IMR-90 (cell line): ENCODE measurements at regions not wholly inside any gene's neighbourhood (a gene's known extent, or its start where the extent isn't known, plus 50 kb on each side); places are given as distances from the start of the nearest gene placed in this dataset.

Source experiments
- ATAC-seq: fragments of 200-7000 bp; cut with Tn5 transposase; 2 replicates; pipeline ENCODE4 v1.9.1; 2020; ENCODE audit warnings: low read depth, mild to moderate bottlenecking, moderate library complexity
- BruUV-seq: library from RNA; stranded (reverse); fragments of 400-500 nt; replicated peaks from 2 replicates; lab custom pipeline; 2021; lab: Mats Ljungman, UMichigan
- CTCF ChIA-PET: fragments of 300-600 bp; formaldehyde crosslinking; extraction: SDS; loops from one replicate; lab custom pipeline; 2021; ENCODE audit warnings: antibody characterized with exemption; lab: Yijun Ruan, JAX
- POLR2A ChIA-PET: fragments of 300-600 bp; sonication (Branson Sonifier 250); formaldehyde crosslinking; loops from one replicate; lab custom pipeline; 2022; ENCODE audit warnings: antibody characterized with exemption; ENCODE audit not compliant: unreplicated experiment; lab: Charles Lee
- DNase-seq: peaks from one replicate; pipeline ENCODE4 v3.0.0; 2013
- H2AFZ ChIP-seq: replicated peaks from 2 replicates; pipeline ENCODE3; 2013; ENCODE audit warnings: low read length, mild to moderate bottlenecking; ENCODE audit not compliant: poor library complexity
- H2AK5ac ChIP-seq: 2 replicates; pipeline ENCODE4 v1.6.1; 2013; ENCODE audit warnings: low read depth, low read length, inconsistent platforms
- H2AK9ac ChIP-seq: replicated peaks from 2 replicates; pipeline ENCODE3; 2013; ENCODE audit warnings: mild to moderate bottlenecking, low read depth, low read length, moderate library complexity; ENCODE audit not compliant: poor library complexity
- H2BK120ac ChIP-seq: 2 replicates; pipeline ENCODE4 v1.6.1; 2013; ENCODE audit warnings: low read depth, low read length, inconsistent platforms
- H2BK15ac ChIP-seq: 3 replicates; pipeline ENCODE4 v1.6.1; 2013; ENCODE audit warnings: low read depth, low read length, inconsistent platforms
- H2BK20ac ChIP-seq: 2 replicates; pipeline ENCODE4 v1.6.1; 2013; ENCODE audit warnings: low read depth, mild to moderate bottlenecking, inconsistent platforms, low read length, moderate library complexity
- H2BK5ac ChIP-seq: 2 replicates; pipeline ENCODE4 v1.6.1; 2013; ENCODE audit warnings: mild to moderate bottlenecking, low read depth, low read length, inconsistent platforms; ENCODE audit not compliant: poor library complexity, severe bottlenecking
- H3K14ac ChIP-seq: replicated peaks from 2 replicates; pipeline ENCODE4 v1.6.1; 2013; ENCODE audit warnings: low read depth, low read length, inconsistent platforms
- H3K18ac ChIP-seq: 2 replicates; pipeline ENCODE4 v1.6.1; 2013; ENCODE audit warnings: low read depth, low read length, control low read depth
- H3K23ac ChIP-seq: 2 replicates; pipeline ENCODE4 v1.6.1; 2013; ENCODE audit warnings: low read depth, low read length, inconsistent platforms
- H3K27ac ChIP-seq: 2 replicates; pipeline ENCODE4 v1.5.1; 2013; ENCODE audit warnings: mild to moderate bottlenecking, control low read depth, low read length; ENCODE audit not compliant: insufficient read depth
- H3K27me3 ChIP-seq: 2 replicates; pipeline ENCODE4 v1.6.1; 2013; ENCODE audit warnings: low read length; ENCODE audit not compliant: control insufficient read depth, insufficient read depth
- H3K36me3 ChIP-seq: 2 replicates; pipeline ENCODE4 v1.6.1; 2013; ENCODE audit warnings: low read length, mixed read lengths; ENCODE audit not compliant: control insufficient read depth, insufficient read depth
- H3K4ac ChIP-seq: 2 replicates; pipeline ENCODE4 v1.6.1; 2013; ENCODE audit warnings: low read depth, low read length, inconsistent platforms
- H3K4me1 ChIP-seq: 2 replicates; pipeline ENCODE4 v1.6.1; 2013; ENCODE audit warnings: low read length, mixed read lengths; ENCODE audit not compliant: control insufficient read depth, insufficient read depth
- H3K4me2 ChIP-seq: 2 replicates; pipeline ENCODE4 v1.6.1; 2013; ENCODE audit warnings: low read depth, mild to moderate bottlenecking, control low read depth, low read length, moderate library complexity
- H3K4me3 ChIP-seq: 2 replicates; pipeline ENCODE4 v1.5.1; 2013; ENCODE audit warnings: low read depth, mild to moderate bottlenecking, control low read depth, low read length, moderate library complexity; ENCODE audit not compliant: insufficient read depth
- H3K56ac ChIP-seq: 2 replicates; pipeline ENCODE4 v1.6.1; 2013; ENCODE audit warnings: low read length, inconsistent platforms; ENCODE audit not compliant: insufficient read depth; ENCODE audit errors: extremely low read depth
- H3K79me1 ChIP-seq, 2 experiments: 2 replicates each; pipeline ENCODE4 v1.6.1; 2013; ENCODE audit warnings: low read length in 2 of 2, inconsistent platforms in 1 of 2, low read depth in 1 of 2
- H3K9ac ChIP-seq: 2 replicates; pipeline ENCODE4 v1.6.1; 2013; ENCODE audit warnings: low read depth, low read length, control low read depth
- H3K9me1 ChIP-seq: 2 replicates; pipeline ENCODE4 v1.6.1; 2013; ENCODE audit warnings: low read length, inconsistent platforms; ENCODE audit not compliant: insufficient read depth
- H3K9me3 ChIP-seq: 2 replicates; pipeline ENCODE4 v1.6.1; 2013; ENCODE audit warnings: low read length; ENCODE audit not compliant: control insufficient read depth, insufficient read depth
- H4K20me1 ChIP-seq: 2 replicates; pipeline ENCODE4 v1.6.1; 2013; ENCODE audit warnings: low read length, inconsistent platforms; ENCODE audit not compliant: insufficient read depth
- H4K5ac ChIP-seq: 2 replicates; pipeline ENCODE4 v1.6.1; 2013; ENCODE audit warnings: mild to moderate bottlenecking, low read depth, low read length, control low read depth
- H4K8ac ChIP-seq, 2 experiments: 2 replicates each; pipeline ENCODE4 v1.6.1; 2013; ENCODE audit warnings: low read depth in 2 of 2, low read length in 2 of 2, control low read depth in 1 of 2, inconsistent platforms in 1 of 2
- H4K91ac ChIP-seq: 2 replicates; pipeline ENCODE4 v1.6.1; 2013; ENCODE audit warnings: low read depth, low read length, inconsistent platforms; ENCODE audit not compliant: insufficient read depth
- BHLHE40 ChIP-seq: fragments of 150-350 bp; IDR thresholded peaks from 2 replicates; pipeline ENCODE4 v1.6.1; 2016; ENCODE audit warnings: mild to moderate bottlenecking, low read depth, low read length
- CEBPB ChIP-seq: IDR thresholded peaks from 2 replicates; pipeline ENCODE4 v1.6.1; 2012; ENCODE audit warnings: low read depth, low read length, improper control_type of control experiment
- CHD1 ChIP-seq: IDR thresholded peaks from 2 replicates; pipeline ENCODE4 v1.6.1; 2012; ENCODE audit warnings: low read depth, low read length, improper control_type of control experiment
- FOS ChIP-seq: fragments of 150-350 bp; IDR thresholded peaks from 2 replicates; pipeline ENCODE4 v1.6.1; 2016; ENCODE audit warnings: low read depth, low read length
- MAFK ChIP-seq: IDR thresholded peaks from 2 replicates; pipeline ENCODE4 v1.6.1; 2012; ENCODE audit warnings: low read depth, low read length, improper control_type of control experiment
- MAZ ChIP-seq: IDR thresholded peaks from 2 replicates; pipeline ENCODE4 v1.6.1; 2012; ENCODE audit warnings: low read depth, mild to moderate bottlenecking, low read length, improper control_type of control experiment, moderate library complexity, borderline replicate concordance
- MXI1 ChIP-seq: IDR thresholded peaks from 2 replicates; pipeline ENCODE4 v1.6.1; 2012; ENCODE audit warnings: low read depth, mild to moderate bottlenecking, low read length, moderate library complexity, borderline replicate concordance
- NFE2L2 ChIP-seq: fragments of 150-350 bp; IDR thresholded peaks from 2 replicates; pipeline ENCODE4 v1.6.1; 2016; ENCODE audit warnings: low read depth, mild to moderate bottlenecking, low read length
- RAD21 ChIP-seq: IDR thresholded peaks from 2 replicates; pipeline ENCODE4 v1.6.1; 2012; ENCODE audit warnings: low read length, improper control_type of control experiment
- RFX5 ChIP-seq: IDR thresholded peaks from 2 replicates; pipeline ENCODE4 v1.8.0; 2012; ENCODE audit warnings: low read depth, mild to moderate bottlenecking, low read length, moderate library complexity
- WGBS, 2 experiments: methylation state at CpG; one replicate each; pipeline versions ENCODE4 v1.1.5 to v1.1.7; 2013; ENCODE audit warnings: missing lambda C conversion rate in 2 of 2; ENCODE audit not compliant: insufficient read length in 1 of 2; ENCODE audit errors: extremely low coverage in 2 of 2; 5-methylcytosine and 5-hydroxymethylcytosine counted together
- dilution Hi-C: fragments of 300-500 bp; cut with HindIII; formaldehyde crosslinking; loops from one replicate; pipeline ENCODE4 v1.14.3; 2018; ENCODE audit warnings: low sequenced_read_pairs; ENCODE audit not compliant: unreplicated experiment
- in situ Hi-C: fragments of 300-500 bp; cut with MboI; formaldehyde crosslinking; loops from 3 replicates; pipeline ENCODE4 v1.14.3; 2019; ENCODE audit warnings: low sequenced_read_pairs, inconsistent platforms, mixed read lengths
- intact Hi-C: fragments of 100-400 bp; cut with micrococcal nuclease; formaldehyde crosslinking; loops from 2 replicates; pipeline ENCODE4 v1.10.0; 2022
- TF ChIP-seq, protein P1 (sequence below): fragments of 150-350 bp; IDR thresholded peaks from 2 replicates; pipeline ENCODE4 v1.6.1; 2017; ENCODE audit warnings: mild to moderate bottlenecking, antibody characterized with exemption, low read length, low read depth
- TF ChIP-seq, protein P2 (sequence below): conservative IDR thresholded peaks from 2 replicates; pipeline ENCODE4 v1.5.1; 2012; ENCODE audit warnings: mild to moderate bottlenecking, low read depth, low read length, improper control_type of control experiment

DNA sequence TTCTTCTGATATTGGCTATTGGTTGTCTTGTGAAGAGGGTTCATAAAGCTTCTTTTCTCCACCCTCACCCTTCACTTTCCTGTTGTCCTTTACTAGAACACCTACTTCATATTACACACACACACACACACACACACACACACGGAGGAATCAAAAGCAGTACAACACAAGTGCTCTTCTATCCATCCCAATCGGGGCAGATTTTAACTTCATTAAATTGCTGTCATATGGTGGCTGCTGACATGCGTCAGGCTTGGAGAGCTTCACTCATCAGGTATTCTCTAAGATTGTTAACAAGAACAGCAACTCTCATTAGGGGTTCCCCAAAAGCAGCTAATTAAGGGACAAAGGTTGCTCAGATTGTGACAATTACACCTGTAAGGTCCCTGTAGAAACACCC is 239.1 kb upstream of the MEIS2 start:
- ATAC-seq (no peak), DNase-seq (no peak)
- Histone ChIP-seq H4K8ac (no peak overlapping the region), H2AK5ac (no peak overlapping the region), H2BK120ac (no peak overlapping the region), H3K79me1 (no peaks in the 10 kb centered on the region), H3K4me2 (no peak overlapping the region), H2AK9ac (no peak overlapping the region), H3K9me1 (no peaks in the 10 kb centered on the region), H3K4me1 (no peaks in the 10 kb centered on the region), H2AFZ (no peak overlapping the region), H4K91ac (no peak overlapping the region), H3K18ac (no peak overlapping the region), H3K23ac (no peak overlapping the region), H3K56ac (no peak overlapping the region), H3K9ac (no peak overlapping the region), H4K5ac (no peak overlapping the region), H3K27ac (no peak overlapping the region), H3K27me3 (no peaks in the 10 kb centered on the region), H2BK20ac (no peak overlapping the region), H2BK15ac (no peak overlapping the region), H3K14ac (no peak overlapping the region), H3K9me3 (no peaks in the 10 kb centered on the region), H3K4me3 (no peak overlapping the region), H3K36me3 (no peaks in the 10 kb centered on the region), H4K20me1 (no peaks in the 10 kb centered on the region), H3K4ac (no peak overlapping the region), H2BK5ac (no peak overlapping the region)
- WGBS, 2 experiments, result 40% methylated on average over 1 of the region's 3 CpGs; no CpG with 5 or more reads in 1 of the 2 experiments
- TF ChIP-seq, protein P1, sequence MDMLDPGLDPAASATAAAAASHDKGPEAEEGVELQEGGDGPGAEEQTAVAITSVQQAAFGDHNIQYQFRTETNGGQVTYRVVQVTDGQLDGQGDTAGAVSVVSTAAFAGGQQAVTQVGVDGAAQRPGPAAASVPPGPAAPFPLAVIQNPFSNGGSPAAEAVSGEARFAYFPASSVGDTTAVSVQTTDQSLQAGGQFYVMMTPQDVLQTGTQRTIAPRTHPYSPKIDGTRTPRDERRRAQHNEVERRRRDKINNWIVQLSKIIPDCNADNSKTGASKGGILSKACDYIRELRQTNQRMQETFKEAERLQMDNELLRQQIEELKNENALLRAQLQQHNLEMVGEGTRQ, result no peak
- no peak for TF ChIP-seq CEBPB
- TF ChIP-seq MAZ, result no peak
- no peak for TF ChIP-seq RAD21
- TF ChIP-seq MXI1, result no peak
- TF ChIP-seq CHD1, result no peak
- no peak for TF ChIP-seq RFX5
- no peak for TF ChIP-seq MAFK
- TF ChIP-seq FOS, result no peak
- no peak for TF ChIP-seq NFE2L2
- TF ChIP-seq, protein P2, sequence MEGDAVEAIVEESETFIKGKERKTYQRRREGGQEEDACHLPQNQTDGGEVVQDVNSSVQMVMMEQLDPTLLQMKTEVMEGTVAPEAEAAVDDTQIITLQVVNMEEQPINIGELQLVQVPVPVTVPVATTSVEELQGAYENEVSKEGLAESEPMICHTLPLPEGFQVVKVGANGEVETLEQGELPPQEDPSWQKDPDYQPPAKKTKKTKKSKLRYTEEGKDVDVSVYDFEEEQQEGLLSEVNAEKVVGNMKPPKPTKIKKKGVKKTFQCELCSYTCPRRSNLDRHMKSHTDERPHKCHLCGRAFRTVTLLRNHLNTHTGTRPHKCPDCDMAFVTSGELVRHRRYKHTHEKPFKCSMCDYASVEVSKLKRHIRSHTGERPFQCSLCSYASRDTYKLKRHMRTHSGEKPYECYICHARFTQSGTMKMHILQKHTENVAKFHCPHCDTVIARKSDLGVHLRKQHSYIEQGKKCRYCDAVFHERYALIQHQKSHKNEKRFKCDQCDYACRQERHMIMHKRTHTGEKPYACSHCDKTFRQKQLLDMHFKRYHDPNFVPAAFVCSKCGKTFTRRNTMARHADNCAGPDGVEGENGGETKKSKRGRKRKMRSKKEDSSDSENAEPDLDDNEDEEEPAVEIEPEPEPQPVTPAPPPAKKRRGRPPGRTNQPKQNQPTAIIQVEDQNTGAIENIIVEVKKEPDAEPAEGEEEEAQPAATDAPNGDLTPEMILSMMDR, result no peak
- TF ChIP-seq BHLHE40, result no peak
- intact Hi-C loops (no loop called here), in situ Hi-C loops (no loop called here), dilution Hi-C loops (no loop called here)
- POLR2A ChIA-PET, result no interaction called here
- BruUV-seq, result no TSS peak
- CTCF ChIA-PET, result interaction anchor here (1.0 kb wide), 1 partner anchor 19 kb away, joined by 3 read pairs; no protein-coding TSS in a partner anchor
